PC-3 (cell line): ENCODE measurements at regions not wholly inside any gene's neighbourhood (a gene's known extent, or its start where the extent isn't known, plus 50 kb on each side); places are given as distances from the start of the nearest gene placed in this dataset.

Experiments used
- ATAC-seq: fragments of 200-7000 bp; cut with Tn5 transposase; 2 replicates; pipeline ENCODE4 v1.9.1; 2020; ENCODE audit warnings: mild to moderate bottlenecking, moderate library complexity
- BruUV-seq: library from RNA; stranded (reverse); fragments of 400-500 nt; replicated peaks from 2 replicates; lab custom pipeline; 2021; lab: Mats Ljungman, UMichigan
- CTCF ChIA-PET: fragments of 300-600 bp; sonication (Branson Sonifier 250); formaldehyde crosslinking; loops from one replicate; lab custom pipeline; 2022; ENCODE audit warnings: antibody characterized with exemption; lab: Charles Lee
- POLR2A ChIA-PET: fragments of 300-600 bp; sonication (Branson Sonifier 250); formaldehyde crosslinking; loops from one replicate; lab custom pipeline; 2022; ENCODE audit warnings: antibody characterized with exemption; ENCODE audit not compliant: unreplicated experiment; lab: Charles Lee
- DNase-seq: peaks from one replicate; pipeline ENCODE4 v3.0.0-alpha.2; 2015
- H2AFZ ChIP-seq: fragments of 300-600 bp; sonication (generic); 2 replicates; pipeline ENCODE4 v1.6.0; 2016; ENCODE audit warnings: antibody characterized with exemption, low read length
- H3F3A ChIP-seq: fragments of 300-600 bp; sonication (generic); one replicate; pipeline ENCODE4 v1.6.0; 2017; ENCODE audit warnings: antibody characterized with exemption, low read length, control low read depth, mild to moderate bottlenecking; ENCODE audit not compliant: unreplicated experiment
- H3K27ac ChIP-seq: fragments of 300-600 bp; sonication (generic); 2 replicates; pipeline ENCODE4 v1.5.1; 2016; ENCODE audit warnings: mild to moderate bottlenecking, low read length
- H3K27me3 ChIP-seq: fragments of 300-600 bp; sonication (generic); 2 replicates; pipeline ENCODE4 v1.6.1; 2016; ENCODE audit warnings: low read length, mixed read lengths
- H3K36me3 ChIP-seq: fragments of 300-600 bp; sonication (generic); 2 replicates; pipeline ENCODE4 v1.6.1; 2016; ENCODE audit warnings: low read depth, mixed run types, low read length, mixed read lengths
- H3K4me1 ChIP-seq: fragments of 300-600 bp; sonication (generic); 2 replicates; pipeline ENCODE4 v1.5.1; 2016; ENCODE audit warnings: low read length; ENCODE audit not compliant: insufficient read depth
- H3K4me2 ChIP-seq: fragments of 300-600 bp; sonication (generic); 2 replicates; pipeline ENCODE4 v1.6.0; 2016; ENCODE audit warnings: low read length
- H3K4me3 ChIP-seq: fragments of 300-600 bp; sonication (generic); 2 replicates; pipeline ENCODE4 v1.5.1; 2016; ENCODE audit warnings: mild to moderate bottlenecking, low read length, mixed read lengths
- H3K79me2 ChIP-seq: fragments of 300-600 bp; sonication (generic); 2 replicates; pipeline ENCODE4 v1.6.1; 2017; ENCODE audit warnings: low read length, mixed read lengths
- H3K9ac ChIP-seq: fragments of 300-600 bp; sonication (generic); 2 replicates; pipeline ENCODE4 v1.6.0; 2016; ENCODE audit warnings: mild to moderate bottlenecking, low read length
- H3K9me2 ChIP-seq: fragments of 300-600 bp; sonication (generic); replicated peaks from 2 replicates; pipeline ENCODE4 v1.6.1; 2016; ENCODE audit warnings: mixed run types, low read length, mixed read lengths
- H3K9me3 ChIP-seq: fragments of 300-600 bp; sonication (generic); 2 replicates; pipeline ENCODE4 v1.6.1; 2016; ENCODE audit warnings: low read length, mixed read lengths
- H4K20me1 ChIP-seq: fragments of 300-600 bp; sonication (generic); 2 replicates; pipeline ENCODE4 v1.6.1; 2016; ENCODE audit warnings: low read length, mixed read lengths
- EZH2 ChIP-seq: fragments of 300-600 bp; sonication (generic); IDR thresholded peaks from one replicate; pipeline ENCODE4 v1.6.1; 2017; ENCODE audit warnings: antibody characterized with exemption, mild to moderate bottlenecking, low read length; ENCODE audit not compliant: unreplicated experiment
- EZH2phosphoT487 ChIP-seq: fragments of 300-600 bp; sonication (generic); IDR thresholded peaks from 2 replicates; pipeline ENCODE4 v1.6.1; 2018; ENCODE audit warnings: mild to moderate bottlenecking, antibody characterized with exemption, low read length, borderline replicate concordance
- intact Hi-C: fragments of 100-400 bp; cut with micrococcal nuclease; formaldehyde crosslinking; loops from 2 replicates; pipeline ENCODE4 v1.9.0; 2023
- TF ChIP-seq, protein P1 (sequence below): fragments of 300-600 bp; sonication (generic); conservative IDR thresholded peaks from 2 replicates; pipeline ENCODE4 v1.5.1; 2017; ENCODE audit warnings: antibody characterized with exemption, low read depth, mild to moderate bottlenecking, low read length

DNA sequence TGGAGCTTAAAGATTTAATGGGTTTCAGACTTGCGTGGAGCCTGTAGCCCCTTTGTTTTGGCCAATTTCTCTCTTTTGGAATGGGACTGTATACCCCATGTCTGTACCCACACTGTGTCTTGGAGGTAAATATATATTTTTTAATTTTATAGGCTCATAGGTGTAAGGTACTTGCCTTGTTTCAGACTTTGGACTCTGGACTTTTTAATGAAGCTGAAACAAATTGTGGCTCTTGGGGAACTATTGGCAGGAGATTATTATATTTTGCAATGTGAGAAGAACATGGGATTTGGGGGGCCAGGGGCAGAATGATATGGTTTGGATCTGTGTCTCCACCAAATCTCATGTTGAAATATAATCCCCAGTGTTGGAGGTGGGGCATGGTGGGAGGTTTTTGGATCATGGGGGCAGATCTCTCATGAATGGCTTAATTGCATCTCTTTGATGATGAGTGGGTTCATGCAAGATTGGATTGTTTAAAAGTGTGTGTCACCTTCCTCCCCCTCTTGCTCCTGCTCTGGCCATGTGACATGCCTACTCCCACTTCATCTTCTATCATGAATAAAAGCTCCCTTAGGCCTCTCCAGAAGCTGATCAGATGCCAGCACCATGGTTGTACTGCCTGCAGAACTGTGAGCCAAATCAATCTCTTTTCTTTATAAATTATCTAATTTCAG, 74.1 kb upstream of the ARHGAP20 start:
- no TSS peak for BruUV-seq
- H3F3A ChIP-seq = no peaks in the 10 kb centered on the region
- H3K4me3 ChIP-seq = no peak overlapping the region
- H4K20me1 ChIP-seq = no peaks in the 10 kb centered on the region
- DNase-seq (no peak), ATAC-seq (no peak)
- intact Hi-C loops = no loop called here
- no peak overlapping the region for H3K4me2 ChIP-seq
- no peak overlapping the region for H2AFZ ChIP-seq
- TF ChIP-seq, protein P1, sequence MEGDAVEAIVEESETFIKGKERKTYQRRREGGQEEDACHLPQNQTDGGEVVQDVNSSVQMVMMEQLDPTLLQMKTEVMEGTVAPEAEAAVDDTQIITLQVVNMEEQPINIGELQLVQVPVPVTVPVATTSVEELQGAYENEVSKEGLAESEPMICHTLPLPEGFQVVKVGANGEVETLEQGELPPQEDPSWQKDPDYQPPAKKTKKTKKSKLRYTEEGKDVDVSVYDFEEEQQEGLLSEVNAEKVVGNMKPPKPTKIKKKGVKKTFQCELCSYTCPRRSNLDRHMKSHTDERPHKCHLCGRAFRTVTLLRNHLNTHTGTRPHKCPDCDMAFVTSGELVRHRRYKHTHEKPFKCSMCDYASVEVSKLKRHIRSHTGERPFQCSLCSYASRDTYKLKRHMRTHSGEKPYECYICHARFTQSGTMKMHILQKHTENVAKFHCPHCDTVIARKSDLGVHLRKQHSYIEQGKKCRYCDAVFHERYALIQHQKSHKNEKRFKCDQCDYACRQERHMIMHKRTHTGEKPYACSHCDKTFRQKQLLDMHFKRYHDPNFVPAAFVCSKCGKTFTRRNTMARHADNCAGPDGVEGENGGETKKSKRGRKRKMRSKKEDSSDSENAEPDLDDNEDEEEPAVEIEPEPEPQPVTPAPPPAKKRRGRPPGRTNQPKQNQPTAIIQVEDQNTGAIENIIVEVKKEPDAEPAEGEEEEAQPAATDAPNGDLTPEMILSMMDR = no peak
- TF ChIP-seq EZH2 (no peak), EZH2phosphoT487 (no peak)
- no peaks in the 10 kb centered on the region for H3K79me2 ChIP-seq
- no peaks in the 10 kb centered on the region; the same call in 1 of the 2 replicates for H3K9me3 ChIP-seq
- no peak overlapping the region for H3K9ac ChIP-seq
- no peaks in the 10 kb centered on the region for H3K4me1 ChIP-seq
- no peaks in the 10 kb centered on the region for H3K36me3 ChIP-seq
- CTCF ChIA-PET = no interaction called here
- no peaks in the 10 kb centered on the region for H3K9me2 ChIP-seq
- H3K27ac ChIP-seq = no peak overlapping the region
- H3K27me3 ChIP-seq = peaks cover 23% of the 10 kb centered on the region
- POLR2A ChIA-PET = no interaction called here

DNA sequence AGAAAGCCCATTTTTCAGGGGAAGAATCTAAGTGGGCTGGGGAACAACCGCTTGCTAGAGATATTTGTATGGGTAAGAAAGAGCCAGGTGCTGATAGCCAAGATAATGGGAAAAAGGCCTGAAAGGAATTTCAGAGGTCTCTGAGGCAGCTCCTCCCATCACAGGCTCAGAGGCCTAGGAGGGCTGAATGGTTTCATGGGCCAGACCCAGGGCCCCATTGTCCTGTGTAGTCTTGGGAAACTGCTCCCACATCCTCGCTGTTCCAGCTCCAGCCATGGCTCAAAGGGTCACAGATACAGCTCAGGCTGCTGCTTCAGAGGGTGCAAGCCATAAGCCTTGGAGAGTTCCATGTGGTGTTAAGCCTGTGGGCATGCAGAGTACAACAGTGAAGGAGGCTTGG, 73.2 kb upstream of the ARHGAP20 start:
- H3K4me1 ChIP-seq = no peaks in the 10 kb centered on the region
- H3F3A ChIP-seq = no peaks in the 10 kb centered on the region
- BruUV-seq = no TSS peak
- no peak overlapping the region for H2AFZ ChIP-seq
- H3K9me2 ChIP-seq = no peaks in the 10 kb centered on the region
- no peak overlapping the region for H3K4me2 ChIP-seq
- no peak overlapping the region for H3K27ac ChIP-seq
- POLR2A ChIA-PET = no interaction called here
- no peak overlapping the region for H3K9ac ChIP-seq
- no peaks in the 10 kb centered on the region for H3K79me2 ChIP-seq
- H3K9me3 ChIP-seq = no peaks in the 10 kb centered on the region; the same call in 1 of the 2 replicates
- DNase-seq (no peak), ATAC-seq (no peak)
- H3K36me3 ChIP-seq = no peaks in the 10 kb centered on the region
- no peak overlapping the region for H3K4me3 ChIP-seq
- CTCF ChIA-PET = no interaction called here
- intact Hi-C loops = no loop called here
- no peaks in the 10 kb centered on the region for H4K20me1 ChIP-seq
- TF ChIP-seq EZH2phosphoT487 (no peak), EZH2 (no peak)
- TF ChIP-seq, protein P1 = no peak
- H3K27me3 ChIP-seq = peaks cover 14% of the 10 kb centered on the region

DNA sequence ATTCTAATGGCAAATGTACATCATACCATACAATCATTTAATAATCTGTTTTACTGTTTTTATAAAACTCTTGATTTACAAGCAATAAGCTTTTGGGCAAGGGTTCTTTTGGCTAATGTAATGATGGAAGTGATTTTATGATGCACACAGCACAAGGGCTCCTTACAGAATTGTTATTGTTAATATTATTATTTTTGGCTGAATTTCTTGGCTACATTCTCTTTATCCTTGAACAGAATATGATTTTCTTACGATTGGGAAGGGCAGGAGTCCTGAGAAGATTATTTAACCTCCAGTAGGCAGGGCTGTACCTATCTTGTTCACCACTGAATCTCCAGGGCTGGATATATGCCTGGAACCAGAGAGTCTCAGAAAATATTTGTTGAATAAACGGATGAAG, 70.4 kb upstream of the ARHGAP20 start:
- DNase-seq = no peak
- Histone ChIP-seq H3K9me3 (no peaks in the 10 kb centered on the region; the same call in 1 of the 2 replicates), H3K4me1 (no peaks in the 10 kb centered on the region; the same call in 1 of the 2 replicates), H3K4me3 (no peak overlapping the region), H4K20me1 (no peaks in the 10 kb centered on the region), H2AFZ (no peak overlapping the region), H3K4me2 (no peak overlapping the region), H3K9me2 (no peaks in the 10 kb centered on the region), H3K9ac (no peak overlapping the region), H3F3A (no peaks in the 10 kb centered on the region), H3K36me3 (no peaks in the 10 kb centered on the region), H3K27ac (no peak overlapping the region), H3K79me2 (no peaks in the 10 kb centered on the region), H3K27me3 (no peaks in the 10 kb centered on the region)
- ChIA-PET CTCF (no interaction called here), POLR2A (no interaction called here)
- BruUV-seq = no TSS peak
- intact Hi-C loops = no loop called here
- ATAC-seq = no peak
- TF ChIP-seq EZH2phosphoT487 = no peak
- no peak for TF ChIP-seq EZH2
